ENCODE measurements at regions not wholly inside any gene's neighbourhood (a gene's known extent, or its start where the extent isn't known, plus 50 kb on each side); places are given as distances from the start of the nearest gene placed in this dataset.

GRCh38 chr5:82850393-82850792 lies 226.8 kb downstream of the TMEM167A start:
- no peak for DNase-seq (ENCODE audit: low spot score)

GRCh38 chr5:82849885-82850284 lies 227.3 kb downstream of the TMEM167A start:
- DNase-seq (ENCODE audit: low spot score): no peak

- no peak for DNase-seq (ENCODE audit: low spot score)
Measured at GRCh38 chr5:82847562-82847961, 229.6 kb downstream of the TMEM167A start.

GRCh38 chr5:82839881-82840280 lies 237.3 kb downstream of the TMEM167A start:
- DNase-seq (ENCODE audit: low spot score): no peak

GRCh38 chr5:82835488-82835887 lies 241.7 kb downstream of the TMEM167A start:
- no peak for DNase-seq (ENCODE audit: low spot score)

GRCh38 chr5:82834151-82834550 lies 243.0 kb downstream of the TMEM167A start:
- no peak for DNase-seq (ENCODE audit: low spot score)

GRCh38 chr5:82833277-82833676 lies 243.9 kb downstream of the TMEM167A start:
- DNase-seq (ENCODE audit: low spot score): no peak

- DNase-seq (ENCODE audit: low spot score): no peak
Measured at GRCh38 chr5:82832445-82832844, 244.7 kb downstream of the TMEM167A start.

- DNase-seq (ENCODE audit: low spot score): no peak
Measured at GRCh38 chr5:82828211-82828610, 249.0 kb downstream of the TMEM167A start.

GRCh38 chr5:82827651-82828050 lies 249.5 kb downstream of the TMEM167A start:
- no peak for DNase-seq (ENCODE audit: low spot score)

- DNase-seq (ENCODE audit: low spot score): no peak
Measured at GRCh38 chr5:82822634-82822927, 254.6 kb downstream of the TMEM167A start.

GRCh38 chr5:82821846-82822633 lies 255.2 kb downstream of the TMEM167A start:
- DNase-seq (ENCODE audit: low spot score): no peak

- DNase-seq (ENCODE audit: low spot score): no peak
Measured at GRCh38 chr5:82820961-82821845, 256.0 kb downstream of the TMEM167A start.

- no peak for DNase-seq (ENCODE audit: low spot score)
Measured at GRCh38 chr5:82820188-82820587, 257.0 kb downstream of the TMEM167A start.

GRCh38 chr5:82817897-82818676 lies 259.1 kb downstream of the TMEM167A start:
- DNase-seq (ENCODE audit: low spot score): no peak

GRCh38 chr5:82816926-82817325 lies 260.3 kb downstream of the TMEM167A start:
- DNase-seq (ENCODE audit: low spot score): no peak

GRCh38 chr5:82815871-82816270 lies 261.3 kb downstream of the TMEM167A start:
- DNase-seq (ENCODE audit: low spot score): no peak

- no peak for DNase-seq (ENCODE audit: low spot score)
Measured at GRCh38 chr5:82813861-82814260, 263.3 kb downstream of the TMEM167A start.

GRCh38 chr5:82812575-82812974 lies 264.6 kb downstream of the TMEM167A start:
- DNase-seq (ENCODE audit: low spot score): no peak

GRCh38 chr5:82811490-82811889 lies 265.7 kb downstream of the TMEM167A start:
- no peak for DNase-seq (ENCODE audit: low spot score)

GRCh38 chr5:82809420-82810143 lies 267.6 kb downstream of the TMEM167A start:
- DNase-seq (ENCODE audit: low spot score): no peak

- DNase-seq (ENCODE audit: low spot score): no peak
Measured at GRCh38 chr5:82808960-82809359, 268.2 kb downstream of the TMEM167A start.

Measured in pons (tissue), 1 donor.